H1 (cell line): ENCODE measurements at regions not wholly inside any gene's neighbourhood (a gene's known extent, or its start where the extent isn't known, plus 50 kb on each side); places are given as distances from the start of the nearest gene placed in this dataset.

Experiments used
- CTCF ChIA-PET: fragments of 300-600 bp; sonication (Branson Sonifier 250); formaldehyde crosslinking; loops from one replicate; lab custom pipeline; 2021; ENCODE audit not compliant: partially characterized antibody; lab: Charles Lee
- POLR2A ChIA-PET: fragments of 300-600 bp; sonication (Branson Sonifier 250); formaldehyde crosslinking; loops from one replicate; lab custom pipeline; 2021; ENCODE audit warnings: inconsistent platforms; ENCODE audit not compliant: partially characterized antibody; lab: Charles Lee
- DNase-seq, 2 experiments: peaks; one replicate each; pipeline versions ENCODE4 v3.0.0 to v3.0.0-alpha.2; 2010 to 2022; ENCODE audit warnings: low spot score in 2 of 2, low read depth in 1 of 2, mixed read lengths in 1 of 2
- FAIRE-seq: peaks from 2 replicates; lab custom pipeline; 2011; peaks lifted over from hg19 to GRCh38; lab: Jason Lieb, UNC
- H2AFZ ChIP-seq: 2 replicates; pipeline ENCODE4 v1.8.1; 2012; ENCODE audit warnings: low read length, inconsistent platforms
- H2AK5ac ChIP-seq: 2 replicates; pipeline ENCODE4 v1.6.1; 2013; ENCODE audit warnings: low read depth, low read length
- H2BK120ac ChIP-seq: replicated peaks from 2 replicates; pipeline ENCODE3; 2013; ENCODE audit warnings: low read depth, low read length, inconsistent platforms
- H2BK12ac ChIP-seq: 2 replicates; pipeline ENCODE4 v1.6.1; 2013; ENCODE audit warnings: low read depth, low read length
- H2BK15ac ChIP-seq: 2 replicates; pipeline ENCODE4 v1.6.1; 2013; ENCODE audit warnings: low read length
- H2BK20ac ChIP-seq: 2 replicates; pipeline ENCODE4 v1.6.1; 2013; ENCODE audit warnings: low read length
- H2BK5ac ChIP-seq: 2 replicates; pipeline ENCODE4 v1.6.1; 2013; ENCODE audit warnings: low read depth, low read length
- H3K14ac ChIP-seq: 2 replicates; pipeline ENCODE4 v1.6.1; 2013; ENCODE audit warnings: inconsistent platforms; ENCODE audit not compliant: insufficient read length
- H3K18ac ChIP-seq: 2 replicates; pipeline ENCODE4 v1.6.1; 2013; ENCODE audit warnings: low read length; ENCODE audit errors: extremely low read depth
- H3K23ac ChIP-seq: 2 replicates; pipeline ENCODE4 v1.6.1; 2013; ENCODE audit warnings: inconsistent platforms; ENCODE audit not compliant: insufficient read length
- H3K23me2 ChIP-seq: 2 replicates; pipeline ENCODE4 v1.6.1; 2013; ENCODE audit warnings: low read depth, low read length
- H3K27ac ChIP-seq: 2 replicates; pipeline ENCODE4 v1.6.1; 2011; ENCODE audit warnings: low read depth, low read length, inconsistent platforms
- H3K27me3 ChIP-seq, 4 experiments: replicated peaks in 1 of 4; 1 replicate in 1 of 4; 2 replicates in 3 of 4; pipeline versions ENCODE4 v1.6.1 to v1.8.1; 2011 to 2013; ENCODE audit warnings: low read length in 3 of 4, mild to moderate bottlenecking in 3 of 4, inconsistent platforms in 2 of 4, mixed read lengths in 2 of 4, moderate library complexity in 1 of 4; ENCODE audit not compliant: control insufficient read depth in 3 of 4, insufficient read depth in 3 of 4; ENCODE audit errors: extremely low read depth in 1 of 4
- H3K36me3 ChIP-seq, 4 experiments: 2 replicates each; pipeline versions ENCODE4 v1.6.1 to v1.8.1; 2011 to 2013; ENCODE audit warnings: mild to moderate bottlenecking in 4 of 4, low read length in 3 of 4, moderate library complexity in 2 of 4, control low read depth in 1 of 4, inconsistent platforms in 1 of 4; ENCODE audit not compliant: insufficient read depth in 4 of 4, control insufficient read depth in 2 of 4
- H3K4ac ChIP-seq: replicated peaks from 2 replicates; pipeline ENCODE3; 2013; ENCODE audit warnings: low read length, low read depth, mixed read lengths, inconsistent platforms; ENCODE audit not compliant: insufficient read length
- H3K4me1 ChIP-seq, 4 experiments: replicated peaks in 1 of 4; 1 replicate in 1 of 4; 2 replicates in 3 of 4; pipeline versions ENCODE4 v1.6.1 to v1.8.1; 2011 to 2013; ENCODE audit warnings: low read length in 3 of 4, inconsistent platforms in 2 of 4, mixed read lengths in 1 of 4; ENCODE audit not compliant: insufficient read depth in 4 of 4, control insufficient read depth in 3 of 4
- H3K4me2 ChIP-seq, 2 experiments: 2 replicates each; pipeline versions ENCODE4 v1.6.1 to v1.8.1; 2011 to 2013; ENCODE audit warnings: low read depth in 2 of 2, low read length in 2 of 2, control low read depth in 1 of 2, inconsistent platforms in 1 of 2, mild to moderate bottlenecking in 1 of 2; ENCODE audit not compliant: insufficient read depth in 1 of 2
- H3K4me3 ChIP-seq, 4 experiments: fragments of 200-600, 300-600 bp in 1 of 4; sonication (generic), shearing (Covaris generic), sonication (Bioruptor Twin) in 1 of 4; 2 replicates each; pipeline versions ENCODE4 v1.5.1 to v1.8.1; 2011 to 2016; ENCODE audit warnings: low read length in 4 of 4, low read depth in 3 of 4, control low read depth in 2 of 4, inconsistent platforms in 2 of 4, mild to moderate bottlenecking in 2 of 4, mixed read lengths in 1 of 4, moderate library complexity in 1 of 4; ENCODE audit not compliant: insufficient read depth in 2 of 4; ENCODE audit errors: extremely low read depth in 1 of 4
- H3K56ac ChIP-seq: replicated peaks from 2 replicates; pipeline ENCODE3; 2013; ENCODE audit warnings: low read depth, mild to moderate bottlenecking, mixed read lengths, low read length, inconsistent platforms; ENCODE audit not compliant: insufficient read length
- H3K79me1 ChIP-seq: 2 replicates; pipeline ENCODE4 v1.6.1; 2013; ENCODE audit warnings: low read depth, low read length, control low read depth
- H3K79me2 ChIP-seq, 2 experiments: 2 replicates each; pipeline versions ENCODE4 v1.6.1 to v1.8.1; 2012 to 2013; ENCODE audit warnings: low read length in 2 of 2, mild to moderate bottlenecking in 2 of 2, inconsistent platforms in 1 of 2; ENCODE audit not compliant: insufficient read depth in 2 of 2, control insufficient read depth in 1 of 2
- H3K9ac ChIP-seq, 4 experiments: replicated peaks in 1 of 4; 1 replicate in 1 of 4; 2 replicates in 3 of 4; pipeline versions ENCODE4 v1.6.1 to v1.8.1; 2011 to 2013; ENCODE audit warnings: low read depth in 3 of 4, low read length in 3 of 4, control low read depth in 2 of 4, mild to moderate bottlenecking in 2 of 4, moderate library complexity in 2 of 4, inconsistent platforms in 1 of 4; ENCODE audit errors: extremely low read depth in 1 of 4
- H3K9me3 ChIP-seq, 2 experiments: 2 replicates each; pipeline versions ENCODE4 v1.6.1 to v1.8.1; 2012 to 2013; ENCODE audit warnings: mild to moderate bottlenecking in 2 of 2, moderate library complexity in 2 of 2, control low read depth in 1 of 2, inconsistent platforms in 1 of 2, low read depth in 1 of 2, low read length in 1 of 2, mixed read lengths in 1 of 2; ENCODE audit not compliant: insufficient read depth in 2 of 2
- H4K20me1 ChIP-seq, 2 experiments: replicated peaks in 1 of 2; 2 replicates each; pipeline versions ENCODE3 to v1.8.1; 2011 to 2013; ENCODE audit warnings: inconsistent platforms in 2 of 2, low read length in 2 of 2, mild to moderate bottlenecking in 1 of 2; ENCODE audit not compliant: insufficient read depth in 2 of 2, control insufficient read depth in 1 of 2
- H4K5ac ChIP-seq: 2 replicates; pipeline ENCODE4 v1.6.1; 2013; ENCODE audit warnings: low read length, low read depth, mixed read lengths, inconsistent platforms; ENCODE audit not compliant: insufficient read length
- H4K8ac ChIP-seq: 2 replicates; pipeline ENCODE4 v1.8.0; 2013; ENCODE audit warnings: mild to moderate bottlenecking, moderate library complexity, low read length, inconsistent platforms; ENCODE audit not compliant: insufficient read depth; ENCODE audit errors: extremely low read depth
- H4K91ac ChIP-seq: replicated peaks from 2 replicates; pipeline ENCODE3; 2013; ENCODE audit warnings: low read length, mixed read lengths, inconsistent platforms; ENCODE audit not compliant: insufficient read length
- CBX5 ChIP-seq: fragments of 300-800, 300-1000 bp; sonication (generic); IDR thresholded peaks from 2 replicates; pipeline ENCODE4 v1.7.1; 2016; ENCODE audit warnings: antibody characterized with exemption, low read length, low read depth
- HDAC6 ChIP-seq: IDR thresholded peaks from one replicate; pipeline ENCODE4 v1.7.1; 2012; ENCODE audit warnings: low read depth, mild to moderate bottlenecking, inconsistent platforms, low read length, moderate library complexity
- KDM1A ChIP-seq: fragments of 200-600, 300-600 bp; sonication (generic); IDR thresholded peaks from 2 replicates; pipeline ENCODE4 v1.7.1; 2016; ENCODE audit warnings: mild to moderate bottlenecking, low read length, borderline replicate concordance
- NANOG ChIP-seq: IDR thresholded peaks from 2 replicates; pipeline ENCODE4 v1.6.1; 2011; ENCODE audit warnings: low read length, low read depth, mild to moderate bottlenecking, inconsistent platforms; ENCODE audit not compliant: insufficient read depth, poor library complexity, severe bottlenecking
- SIN3A ChIP-seq, 2 experiments: IDR thresholded peaks in 1 of 2; conservative IDR thresholded peaks in 1 of 2; 2 replicates each; pipeline ENCODE4 v1.6.1; 2011 to 2012; ENCODE audit warnings: low read length in 2 of 2, improper control_type of control experiment in 1 of 2, low read depth in 1 of 2, mild to moderate bottlenecking in 1 of 2
- SIRT6 ChIP-seq: IDR thresholded peaks from one replicate; pipeline ENCODE4 v1.7.1; 2012; ENCODE audit warnings: low read length, inconsistent platforms
- SRF ChIP-seq: IDR thresholded peaks from 2 replicates; pipeline ENCODE4 v1.6.1; 2011; ENCODE audit warnings: mild to moderate bottlenecking, low read depth, low read length, moderate library complexity
- TAF1 ChIP-seq: IDR thresholded peaks from 2 replicates; pipeline ENCODE4 v1.6.1; 2011; ENCODE audit warnings: mild to moderate bottlenecking, low read depth, low read length
- TAF7 ChIP-seq: optimal IDR thresholded peaks from 2 replicates; pipeline ENCODE3; 2011; ENCODE audit warnings: low read depth, mild to moderate bottlenecking, inconsistent platforms, low read length, moderate library complexity, borderline replicate concordance
- TEAD4 ChIP-seq: IDR thresholded peaks from 2 replicates; pipeline ENCODE4 v1.6.1; 2012; ENCODE audit warnings: low read depth, low read length, inconsistent platforms, mixed read lengths
- YY1 ChIP-seq: IDR thresholded peaks from 2 replicates; pipeline ENCODE4 v1.6.1; 2011; ENCODE audit warnings: low read depth, mild to moderate bottlenecking, low read length
- WGBS, 2 experiments: shearing (Covaris generic) in 1 of 2; methylation state at CpG; one replicate each; pipeline versions ENCODE4 v1.1.6 to v1.1.7; 2013 to 2015; ENCODE audit warnings: low lambda C conversion rate in 2 of 2, mixed read lengths in 2 of 2, inconsistent platforms in 1 of 2, low coverage in 1 of 2, missing lambda C conversion rate in 1 of 2; ENCODE audit not compliant: insufficient replicate concordance in 2 of 2, insufficient coverage in 1 of 2, insufficient read length in 1 of 2; ENCODE audit errors: extremely low coverage in 1 of 2, missing lambda C conversion rate in 1 of 2; 5-methylcytosine and 5-hydroxymethylcytosine counted together

DNA sequence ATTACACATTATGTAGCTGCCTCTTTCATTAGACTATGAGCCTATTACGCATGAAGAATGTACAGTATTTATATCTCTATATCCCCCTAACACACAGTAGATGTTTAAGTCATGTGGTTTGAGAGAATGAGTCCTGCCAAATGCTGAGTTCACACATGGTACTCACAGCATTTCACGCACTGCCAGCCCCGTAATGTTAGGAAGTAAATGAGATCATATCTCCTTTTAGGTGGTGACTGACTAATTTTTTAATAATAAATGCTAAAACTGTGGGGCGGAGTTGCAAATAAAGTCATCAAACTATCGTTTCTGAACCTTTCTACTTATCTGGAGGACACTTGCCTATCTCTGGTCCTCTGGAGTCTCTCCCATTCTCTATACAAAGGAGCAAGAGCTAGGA lies 343.8 kb downstream of the ADAMTS20 start:
- no peak overlapping the region for H4K5ac ChIP-seq
- no peaks in the 10 kb centered on the region for H3K9me3 ChIP-seq
- H2BK120ac ChIP-seq = no peak overlapping the region
- no peak overlapping the region for H3K27ac ChIP-seq
- no peaks in the 10 kb centered on the region for H3K79me1 ChIP-seq
- H4K91ac ChIP-seq = no peak overlapping the region
- POLR2A ChIA-PET = no interaction called here
- H3K14ac ChIP-seq = no peak overlapping the region
- no peak overlapping the region for H3K56ac ChIP-seq
- H3K27me3 ChIP-seq = no peaks in the 10 kb centered on the region
- H2BK5ac ChIP-seq = no peak overlapping the region
- no peaks in the 10 kb centered on the region for H3K36me3 ChIP-seq
- no peak overlapping the region for H2AFZ ChIP-seq
- no peak overlapping the region for H3K4me2 ChIP-seq
- H2BK20ac ChIP-seq = no peak overlapping the region
- no peak for TF ChIP-seq CBX5
- no peak for TF ChIP-seq KDM1A
- no peak for TF ChIP-seq SIRT6
- TF ChIP-seq SIN3A (conservative IDR thresholded peaks at IDR 0.05 in 1 of 2, IDR thresholded peaks at IDR 0.05 in 1 of 2; ENCODE audit: low read depth in 1 of 2, low read length in 2 of 2) = no peak
- no peak for TF ChIP-seq SRF
- TF ChIP-seq NANOG = no peak
- no peak for TF ChIP-seq HDAC6
- TF ChIP-seq TEAD4 = no peak
- TF ChIP-seq YY1 = no peak
- no peak for TF ChIP-seq TAF1
- TF ChIP-seq TAF7 = no peak
- TF ChIP-seq, all 59 proteins: peak for 0
- H3K79me2 ChIP-seq = no peaks in the 10 kb centered on the region
- H3K4me1 ChIP-seq = no peaks in the 10 kb centered on the region
- no peak overlapping the region for H4K8ac ChIP-seq
- H3K18ac ChIP-seq = no peak overlapping the region
- no peak overlapping the region for H2BK15ac ChIP-seq
- H4K20me1 ChIP-seq = no peaks in the 10 kb centered on the region
- 78% methylated on average over 5 of the region's 5 CpGs; no CpG with 5 or more reads in 1 of the 2 experiments for WGBS, 2 experiments
- H3K23me2 ChIP-seq = no peaks in the 10 kb centered on the region
- no peak overlapping the region for H2BK12ac ChIP-seq
- no peak overlapping the region for H2AK5ac ChIP-seq
- DNase-seq (no peak), FAIRE-seq (no peak)
- no peak overlapping the region for H3K4me3 ChIP-seq
- no peak overlapping the region for H3K4ac ChIP-seq
- H3K23ac ChIP-seq = no peak overlapping the region
- CTCF ChIA-PET = interaction anchor here (0.9 to 1.0 kb wide), 2 partner anchors 14 to 40 kb away, joined by 3 to 4 read pairs; no protein-coding TSS in a partner anchor
- H3K9ac ChIP-seq = no peak overlapping the region
